GM18907 (cell line): ENCODE measurements at regions not wholly inside any gene's neighbourhood (a gene's known extent, or its start where the extent isn't known, plus 50 kb on each side); places are given as distances from the start of the nearest gene placed in this dataset.
A peak's percentile ranks its signal among the peaks of the same experiment; 100 is the strongest.

ENCODE experiments used
- ATAC-seq: cut with Tn5 transposase; IDR thresholded peaks from one replicate; pipeline ENCODE4 v1.9.1; 2021; ENCODE audit warnings: mild to moderate bottlenecking, moderate library complexity; ENCODE audit not compliant: unreplicated experiment

DNA sequence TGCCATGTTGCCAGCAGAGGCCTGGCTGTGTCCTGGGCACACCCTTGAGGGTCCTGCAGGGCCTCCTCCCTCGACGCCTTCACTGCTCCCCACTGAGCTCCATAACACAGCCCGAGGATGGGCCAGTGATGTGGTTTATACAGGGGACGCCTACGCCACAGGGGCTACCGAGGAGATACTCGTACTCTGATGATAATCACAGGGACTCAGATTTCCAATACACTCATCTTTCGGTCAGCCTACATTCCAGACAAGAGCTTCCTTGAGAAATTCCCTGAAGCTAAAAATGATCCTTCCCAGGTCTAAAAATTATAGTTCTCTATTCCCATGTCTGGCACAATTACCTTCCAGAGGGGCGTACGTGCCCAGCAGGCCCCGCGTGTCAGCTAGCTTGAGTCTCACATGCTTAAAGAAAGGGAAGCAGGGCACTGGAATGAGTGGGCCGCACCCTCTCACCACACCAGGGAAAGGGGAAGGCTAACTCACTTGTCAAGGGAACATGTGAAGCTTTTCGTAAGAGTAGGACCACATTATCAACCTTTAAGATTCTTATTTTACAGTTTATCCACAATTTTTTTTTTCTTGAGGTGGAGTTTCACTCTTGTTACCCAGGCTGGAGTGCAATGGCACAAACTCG is 159.5 kb upstream of the NDUFV2 start:
- ATAC-seq: no peak

DNA sequence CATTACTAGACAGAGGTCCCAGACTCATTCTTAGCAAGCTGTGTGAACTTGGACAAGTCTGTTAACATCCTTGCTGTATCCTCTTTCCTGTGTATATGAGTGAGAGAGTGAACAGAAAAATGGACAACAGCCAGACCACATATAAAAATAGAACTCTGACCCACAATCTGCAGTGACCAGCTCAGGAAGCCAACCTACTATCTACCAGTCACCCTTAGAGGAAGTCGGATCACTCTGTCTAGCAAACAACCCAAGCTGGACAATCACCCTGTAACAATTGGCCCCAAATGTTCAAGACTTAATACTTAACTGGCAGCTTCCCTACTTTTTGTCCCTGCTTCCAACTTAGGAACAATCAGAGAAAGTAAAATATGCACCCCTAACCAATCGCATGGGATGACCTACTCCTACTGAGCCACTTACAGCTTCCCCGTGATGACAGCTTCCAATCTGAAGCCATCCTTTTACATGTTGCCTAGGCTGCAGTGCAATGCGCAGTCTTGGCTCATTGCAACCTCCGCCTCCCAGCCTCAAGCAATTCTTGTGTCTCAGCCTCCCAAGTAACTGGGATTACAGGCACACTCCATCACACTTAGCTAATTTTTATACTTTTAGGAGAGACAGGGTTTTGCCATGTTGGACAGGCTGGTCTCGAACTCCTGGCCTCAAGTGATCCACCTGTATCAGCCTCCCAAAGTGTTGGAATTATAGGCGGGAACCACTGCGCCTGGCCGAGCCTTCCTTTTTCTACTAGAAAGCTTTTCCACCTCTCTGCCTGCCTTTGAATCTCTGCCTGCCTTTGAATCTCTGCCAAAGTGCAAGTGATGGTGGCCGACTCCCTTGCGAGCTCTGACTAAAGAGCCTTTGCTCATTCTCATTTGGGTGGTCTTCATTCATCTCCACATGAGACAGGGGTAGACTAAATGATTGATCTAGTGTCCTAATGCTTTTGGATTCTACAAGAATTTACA is 158.3 kb upstream of the NDUFV2 start:
- no peak for ATAC-seq

DNA sequence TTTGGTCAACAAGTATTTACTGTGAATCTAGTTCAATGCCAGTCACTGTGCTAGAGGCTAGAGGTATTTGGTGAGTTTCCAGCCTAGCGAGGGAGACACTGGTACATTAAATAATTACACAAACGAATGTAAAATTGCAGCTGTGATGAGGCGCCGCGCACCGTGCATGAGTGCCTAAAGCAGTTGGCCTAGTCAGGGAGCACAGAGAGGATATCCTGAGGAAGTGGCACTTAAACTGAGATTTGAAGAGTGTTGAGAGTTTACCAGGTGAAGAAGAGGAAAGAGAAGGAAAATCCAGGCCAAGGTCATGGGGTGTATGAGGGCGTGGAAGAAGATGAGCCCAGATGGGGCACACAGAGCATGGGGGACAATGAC is 157.6 kb upstream of the NDUFV2 start:
- ATAC-seq: no peak

DNA sequence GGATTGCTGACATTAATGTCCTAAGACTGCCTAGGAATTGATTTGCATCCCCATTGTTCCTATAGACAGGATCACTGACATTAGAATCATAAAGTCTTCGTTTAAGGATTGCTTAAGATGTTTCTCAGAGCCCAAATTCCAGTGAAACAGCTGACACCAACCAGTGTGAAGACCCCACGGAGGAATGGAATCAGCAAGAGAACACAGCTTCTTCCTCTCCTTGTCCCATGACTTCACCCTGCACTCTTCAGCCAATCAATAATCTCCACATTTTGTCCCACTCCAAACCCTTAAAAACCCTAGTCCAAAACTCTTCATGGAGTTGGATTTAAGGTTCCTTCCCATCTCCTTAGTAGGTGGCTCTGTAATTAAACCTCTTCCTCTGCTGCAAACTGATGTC is 157.0 kb upstream of the NDUFV2 start:
- ATAC-seq: no peak

DNA sequence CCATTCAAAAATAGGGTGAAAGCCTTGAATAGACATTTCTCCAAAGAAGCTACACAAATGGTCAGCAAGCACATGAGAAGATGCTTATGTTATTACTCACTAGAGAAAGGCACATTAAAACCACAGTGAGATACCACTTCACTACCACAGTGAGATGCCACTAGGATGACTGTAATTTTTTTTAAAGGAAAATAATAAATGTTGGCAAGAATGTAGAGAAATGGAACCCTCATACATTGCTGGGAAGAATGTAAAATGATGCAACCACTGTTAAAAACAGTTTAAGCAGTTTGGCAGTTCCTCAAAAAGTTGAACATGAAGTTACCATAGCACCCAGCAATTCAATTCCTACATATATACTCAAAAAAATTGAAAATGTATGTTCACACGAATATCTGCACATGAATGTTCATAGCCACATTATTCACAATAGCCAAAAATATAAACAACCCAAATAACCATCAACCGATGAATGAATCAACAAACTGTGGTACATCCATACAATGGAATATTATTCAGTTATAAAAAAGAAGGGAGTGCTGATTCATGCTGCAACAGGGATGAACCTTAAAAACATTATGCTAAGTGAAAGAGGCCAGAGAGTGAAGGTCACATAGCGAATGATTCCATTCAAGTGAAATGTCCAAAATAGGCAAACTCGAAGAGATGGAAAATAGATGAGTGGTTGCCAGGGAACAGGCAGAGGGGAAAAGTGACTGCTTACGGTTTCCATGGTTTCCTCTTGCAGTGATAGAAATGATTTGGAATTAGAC is 156.2 kb upstream of the NDUFV2 start:
- no peak for ATAC-seq

DNA sequence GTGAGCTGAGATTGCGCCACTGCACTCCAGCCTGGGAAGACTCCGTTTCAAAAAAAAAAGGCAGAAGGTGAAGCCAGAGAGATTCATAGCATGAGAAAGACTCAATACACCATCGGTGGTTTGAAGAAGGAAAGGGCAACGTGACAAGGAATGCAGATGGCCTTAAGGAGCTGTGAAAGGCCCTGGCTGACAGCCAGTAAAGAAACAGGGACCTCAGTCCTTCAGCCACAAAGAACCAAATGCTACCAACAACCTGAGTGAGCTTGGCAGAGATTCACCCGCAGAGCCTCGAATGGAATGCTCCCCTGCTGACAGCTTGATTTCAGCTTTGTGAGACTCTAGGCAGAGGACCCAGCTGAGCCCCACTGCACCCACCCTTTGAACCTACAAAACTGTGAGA is 154.9 kb upstream of the NDUFV2 start:
- no peak for ATAC-seq

DNA sequence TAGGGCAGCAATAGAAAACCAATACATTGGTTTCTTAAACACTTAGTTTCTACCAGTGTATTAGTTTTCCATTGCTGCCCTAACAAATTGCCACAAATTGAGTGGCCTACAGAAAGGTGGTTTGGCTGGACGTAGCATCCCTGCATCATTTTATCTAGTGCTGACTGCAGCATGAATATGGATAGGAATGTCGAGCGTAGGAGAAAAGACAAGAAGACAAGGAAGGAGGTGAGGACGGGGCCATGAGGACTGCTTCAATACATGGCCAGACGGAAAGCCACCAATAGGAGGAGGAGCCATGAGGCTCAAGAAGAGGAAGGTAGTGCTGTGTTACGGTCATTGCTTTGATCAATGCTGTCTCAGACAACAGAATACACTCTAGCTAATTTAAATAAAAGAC is 154.5 kb upstream of the NDUFV2 start:
- ATAC-seq: no peak

DNA sequence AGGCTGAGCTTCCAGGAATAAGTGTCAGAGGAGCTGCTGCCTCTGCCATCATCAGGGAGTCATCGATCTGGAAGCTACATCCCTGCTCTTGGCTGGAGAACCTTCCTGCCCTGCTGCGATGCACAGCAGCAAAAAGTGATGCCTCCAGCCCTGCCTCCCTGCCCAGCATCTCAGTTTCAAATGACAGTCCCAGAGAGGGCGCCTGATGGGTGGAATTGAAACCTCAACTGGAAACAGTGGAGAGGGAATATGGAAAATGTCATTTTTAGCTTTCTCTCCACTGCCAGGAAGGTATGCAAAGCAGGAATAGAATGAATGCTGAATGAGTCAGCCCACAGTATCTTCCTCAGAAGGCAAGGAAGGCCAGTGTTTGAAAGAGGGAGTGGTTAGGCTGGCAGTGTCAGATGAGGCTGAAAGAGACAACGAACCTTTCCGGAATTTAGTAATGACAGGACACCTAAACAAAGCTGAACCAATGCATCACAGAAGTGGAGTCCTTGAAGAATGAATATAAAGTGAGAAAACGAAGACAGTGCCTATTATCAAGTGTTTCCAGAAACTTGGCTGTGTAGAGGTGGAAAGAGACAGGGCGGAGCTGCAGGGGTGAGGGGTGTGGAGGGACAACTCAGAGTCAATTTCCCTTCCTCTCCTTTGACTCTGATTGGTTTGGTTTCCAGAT is 153.9 kb upstream of the NDUFV2 start:
- ATAC-seq: no peak

DNA sequence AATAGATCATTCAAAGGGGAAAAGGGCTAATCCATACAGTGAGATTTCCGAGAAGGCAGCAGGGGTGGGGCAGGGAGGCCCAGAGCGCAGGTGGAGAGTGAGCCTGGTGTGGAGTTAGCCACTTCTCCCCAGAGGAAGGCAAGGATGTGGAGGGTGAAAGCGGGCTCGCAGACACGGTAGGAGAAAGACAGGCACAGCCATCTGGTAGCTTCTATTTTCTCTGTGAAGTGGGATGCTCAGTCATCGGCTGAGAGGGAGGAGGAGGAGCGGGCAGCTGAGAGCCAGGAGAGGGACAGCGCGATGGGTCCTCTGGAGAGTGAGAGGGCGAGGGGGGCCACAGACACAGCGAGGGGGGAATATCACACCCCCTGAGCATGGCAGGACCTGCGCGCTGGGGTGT is 153.3 kb upstream of the NDUFV2 start:
- no peak for ATAC-seq

DNA sequence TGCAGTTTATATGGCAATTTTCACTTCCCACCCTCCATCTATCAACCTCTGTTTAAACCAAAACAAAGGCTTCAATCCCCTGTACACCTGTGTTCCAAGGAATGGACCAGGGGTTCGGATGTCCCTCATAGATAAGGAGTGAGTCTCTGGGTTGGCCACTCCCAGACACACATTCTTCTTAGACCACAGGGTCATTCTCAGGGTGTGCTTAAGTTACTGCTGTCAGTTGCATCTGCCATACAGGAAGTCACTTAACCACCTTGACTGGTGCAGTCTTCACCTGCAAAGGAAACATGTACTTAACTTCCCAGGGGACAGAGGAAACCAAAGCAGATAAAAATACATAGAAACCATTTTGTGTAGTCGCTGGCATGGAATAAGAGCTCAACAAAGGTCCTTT is 151.0 kb upstream of the NDUFV2 start:
- peak; percentile 84 for ATAC-seq

DNA sequence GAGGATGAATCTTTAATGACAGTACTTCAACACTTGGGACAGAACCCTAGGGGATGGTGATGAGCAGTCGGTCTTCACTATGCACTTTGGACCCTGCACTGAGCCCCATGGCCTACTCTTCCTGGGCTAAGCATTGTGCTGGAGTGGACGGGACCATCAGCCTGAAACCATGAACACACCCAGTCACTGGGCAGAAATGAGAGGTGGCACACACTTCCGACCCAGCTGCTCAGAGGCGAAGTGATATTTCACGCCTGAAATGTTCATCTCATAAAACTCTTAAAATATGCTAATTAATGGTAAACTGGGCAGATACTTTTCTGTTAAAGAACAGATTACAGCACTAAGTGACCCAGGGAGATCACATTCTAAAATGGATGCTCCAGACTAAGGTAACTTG is 150.3 kb upstream of the NDUFV2 start:
- ATAC-seq: no peak

DNA sequence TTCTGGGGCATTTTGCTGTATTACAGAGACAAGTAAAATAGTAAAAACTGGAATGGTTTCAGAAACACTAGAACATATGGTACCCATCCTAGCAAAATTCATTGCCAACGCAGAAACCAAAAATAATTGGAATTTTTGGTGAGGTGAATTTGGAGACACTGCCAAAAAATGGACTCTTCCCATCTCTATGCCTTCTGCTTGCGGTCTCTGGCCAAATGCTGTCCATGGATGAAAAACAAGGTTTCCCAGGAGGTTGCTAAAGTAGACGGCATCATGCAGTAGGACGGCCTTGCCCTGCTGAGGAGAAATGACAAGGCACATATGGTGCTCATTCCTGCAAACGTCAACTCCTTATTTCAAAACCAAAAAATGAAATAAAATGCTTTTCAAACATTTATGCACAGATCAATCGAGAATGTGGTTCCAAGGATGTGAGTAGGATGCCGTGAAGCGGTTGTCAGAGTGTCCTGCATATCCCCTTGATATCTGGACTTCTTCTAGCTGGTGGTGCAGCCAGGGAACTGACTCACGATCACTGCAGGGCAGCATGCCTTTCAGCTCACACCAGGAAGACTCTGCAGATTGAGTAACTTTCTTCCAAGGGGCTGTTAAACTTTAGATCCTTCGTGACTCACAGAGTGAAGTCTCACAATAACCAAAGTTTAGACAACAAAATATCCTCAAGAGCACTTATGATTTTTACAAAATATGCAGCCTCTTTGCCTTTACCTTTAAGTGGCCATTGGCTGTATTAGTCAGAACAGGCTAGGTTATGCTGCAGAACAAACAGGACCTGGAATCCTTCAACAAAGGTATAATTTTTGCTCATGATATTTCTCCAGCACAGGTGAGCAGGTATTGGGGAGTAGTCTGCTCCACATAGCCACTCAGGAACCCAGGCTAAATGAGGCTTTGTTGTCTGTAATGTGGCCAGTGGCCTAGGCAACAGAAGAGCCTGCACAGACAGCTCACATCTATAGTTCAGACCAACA is 149.4 kb upstream of the NDUFV2 start:
- no peak for ATAC-seq

DNA sequence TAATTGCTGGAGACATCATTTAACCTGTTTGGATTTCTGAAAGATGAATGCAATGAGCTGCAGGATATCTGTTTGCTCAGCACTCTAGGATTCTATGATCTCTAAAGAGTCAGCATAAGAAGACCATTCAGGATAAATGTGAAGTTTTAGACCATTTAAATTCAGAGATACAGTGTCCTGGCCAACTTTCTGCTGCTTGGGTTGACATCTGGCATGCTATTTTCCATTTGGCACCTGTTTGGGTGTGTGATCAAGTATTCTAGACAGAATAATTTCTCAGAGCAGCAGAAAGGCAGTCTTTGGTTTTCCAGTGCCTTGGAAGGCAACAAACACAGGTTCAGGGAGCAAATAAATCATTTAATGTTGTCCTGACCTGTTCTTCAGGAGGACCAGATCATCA is 144.8 kb upstream of the NDUFV2 start:
- ATAC-seq: no peak

DNA sequence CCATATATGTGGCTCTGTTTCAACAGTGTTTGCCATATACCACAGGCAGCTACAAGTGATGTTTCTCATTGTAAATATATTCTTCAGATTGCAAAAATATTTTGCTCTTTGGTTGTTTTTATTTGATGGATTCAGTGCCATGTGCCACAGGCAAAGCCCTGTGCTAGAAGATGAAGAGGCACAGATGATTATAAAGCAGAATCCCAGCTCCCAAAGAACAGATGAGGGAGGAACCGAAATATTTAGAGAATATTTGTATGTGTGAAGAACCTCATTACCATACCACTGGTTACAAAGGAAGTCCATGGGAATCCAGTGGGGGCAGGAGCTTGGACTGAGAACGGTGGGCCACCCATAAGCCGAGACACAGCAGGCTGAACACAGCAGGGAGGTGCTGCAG is 143.8 kb upstream of the NDUFV2 start:
- no peak for ATAC-seq

DNA sequence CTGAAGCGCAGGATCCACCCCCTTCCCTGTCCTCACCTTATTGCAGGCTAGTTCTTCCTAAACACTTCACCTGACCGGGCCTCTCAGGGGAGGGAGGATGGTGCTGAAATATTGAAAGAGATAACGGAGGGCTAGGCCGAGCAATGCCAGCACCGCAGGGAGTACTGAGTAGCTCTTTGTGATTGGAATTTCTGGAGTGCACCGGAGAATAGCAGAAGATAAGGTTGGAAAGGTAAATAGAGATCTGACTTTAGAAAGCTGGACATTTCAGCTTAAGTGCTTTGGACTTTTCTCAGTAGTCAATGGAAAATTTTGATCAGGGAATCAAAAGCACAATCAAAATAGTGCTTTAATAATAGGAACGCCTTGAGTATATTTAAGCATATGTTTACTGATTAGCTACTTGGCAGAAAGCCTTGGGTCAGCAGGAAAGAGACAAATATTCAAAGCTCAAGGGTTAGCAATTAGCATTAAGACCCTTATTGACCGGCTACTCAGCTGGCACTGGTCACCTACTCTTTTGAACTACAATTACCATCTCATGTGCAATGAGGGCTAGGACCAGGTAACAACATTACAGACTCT is 142.9 kb upstream of the NDUFV2 start:
- ATAC-seq: no peak

DNA sequence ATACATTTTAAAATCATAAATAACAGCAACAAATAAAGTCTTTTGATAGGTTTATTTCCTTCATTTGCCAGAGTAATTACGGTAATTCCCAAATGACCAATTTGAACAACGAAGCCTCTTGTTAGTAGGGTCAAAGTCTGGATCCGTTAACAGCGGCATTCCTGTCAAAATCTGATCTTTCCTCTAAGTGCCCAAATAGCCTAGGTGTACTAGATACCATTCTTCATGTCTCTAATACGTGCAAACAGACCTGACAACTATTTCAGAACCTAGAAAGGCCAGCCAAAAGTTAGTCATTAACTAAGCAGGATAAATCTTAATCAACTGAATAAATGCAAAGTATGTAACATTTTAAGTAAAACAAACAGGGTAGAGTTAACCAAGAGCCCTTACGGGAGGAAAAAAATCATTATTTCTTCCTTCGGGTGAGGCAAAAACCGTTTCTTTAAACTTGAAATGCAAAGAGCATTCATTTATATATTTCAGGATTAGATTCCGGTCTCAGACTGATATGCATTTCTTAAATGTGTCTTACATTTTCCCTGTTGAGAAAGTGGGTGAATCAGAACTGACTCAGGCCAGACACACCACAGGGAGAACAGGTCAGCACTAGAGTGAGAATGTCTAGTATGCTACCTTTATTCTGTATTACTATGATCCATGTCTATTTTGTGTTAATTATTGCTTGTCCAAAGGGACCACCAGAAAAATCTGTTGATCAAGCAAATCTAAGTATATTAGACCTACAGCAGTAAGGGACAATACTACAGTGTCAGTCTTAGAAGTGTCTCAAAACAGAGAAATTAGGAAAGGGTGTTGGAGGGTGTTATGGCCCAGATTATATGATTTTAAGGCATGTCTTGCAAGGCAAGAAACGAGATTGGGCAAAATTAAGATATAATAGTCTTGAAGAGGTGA is 141.5 kb upstream of the NDUFV2 start:
- ATAC-seq: no peak

DNA sequence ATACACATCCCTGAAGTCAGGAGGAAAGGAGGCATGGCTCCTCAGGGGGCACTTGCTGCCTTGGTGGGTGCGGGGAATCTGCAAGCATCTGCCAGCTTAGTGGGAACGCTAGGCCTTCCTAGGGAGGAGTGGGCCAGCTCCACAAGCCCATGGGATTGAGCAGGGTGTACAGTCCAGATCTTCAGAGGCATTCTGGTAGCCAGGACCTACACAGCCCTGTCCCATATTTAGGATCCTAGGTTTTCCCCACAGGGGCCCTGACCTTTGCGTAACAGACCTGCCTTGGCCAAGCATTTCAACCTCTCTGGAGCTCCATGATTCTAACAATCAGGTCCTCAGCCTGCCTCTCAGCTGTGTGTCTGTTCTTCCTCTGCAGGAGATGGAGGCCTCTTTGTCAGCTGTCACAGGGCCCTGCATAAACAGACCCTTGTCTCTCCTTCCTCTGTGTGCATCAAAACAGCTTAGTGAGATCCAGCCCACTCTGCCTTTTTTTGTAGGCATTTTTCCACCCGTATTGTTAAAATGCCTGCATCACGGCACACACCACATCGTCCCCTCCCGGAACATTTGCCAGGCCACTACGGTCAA is 140.2 kb upstream of the NDUFV2 start:
- ATAC-seq: no peak
